GM12872 (cell line): ENCODE measurements at regions not wholly inside any gene's neighbourhood (a gene's known extent, or its start where the extent isn't known, plus 50 kb on each side); places are given as distances from the start of the nearest gene placed in this dataset.

ENCODE experiments used
- TF ChIP-seq, protein P1 (sequence below): IDR thresholded peaks from 3 replicates; pipeline ENCODE4 v1.5.1; 2011; ENCODE audit warnings: low read depth, mild to moderate bottlenecking, low read length, moderate library complexity; ENCODE audit not compliant: insufficient read depth

DNA sequence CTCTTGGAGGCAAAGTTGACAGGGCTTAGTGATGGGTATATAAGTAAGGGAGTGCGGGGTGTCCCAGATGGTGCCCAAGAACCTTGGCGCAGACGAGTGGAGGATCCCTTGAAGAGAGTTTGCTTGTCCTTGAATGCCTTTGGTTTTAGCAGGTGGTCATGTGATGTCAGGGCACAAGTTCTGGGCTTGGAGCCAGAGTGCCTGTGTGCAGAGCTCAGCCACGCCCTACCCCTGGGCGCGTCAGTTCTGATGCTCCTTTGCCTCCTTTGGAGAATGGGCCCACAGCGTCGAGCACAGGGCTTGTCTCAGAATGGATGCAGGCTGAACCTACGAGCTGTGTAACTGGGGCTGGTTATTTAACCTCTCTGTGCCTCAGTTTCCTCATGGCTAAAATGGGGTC lies 412.2 kb upstream of the EEF2KMT start:
- TF ChIP-seq, protein P1, sequence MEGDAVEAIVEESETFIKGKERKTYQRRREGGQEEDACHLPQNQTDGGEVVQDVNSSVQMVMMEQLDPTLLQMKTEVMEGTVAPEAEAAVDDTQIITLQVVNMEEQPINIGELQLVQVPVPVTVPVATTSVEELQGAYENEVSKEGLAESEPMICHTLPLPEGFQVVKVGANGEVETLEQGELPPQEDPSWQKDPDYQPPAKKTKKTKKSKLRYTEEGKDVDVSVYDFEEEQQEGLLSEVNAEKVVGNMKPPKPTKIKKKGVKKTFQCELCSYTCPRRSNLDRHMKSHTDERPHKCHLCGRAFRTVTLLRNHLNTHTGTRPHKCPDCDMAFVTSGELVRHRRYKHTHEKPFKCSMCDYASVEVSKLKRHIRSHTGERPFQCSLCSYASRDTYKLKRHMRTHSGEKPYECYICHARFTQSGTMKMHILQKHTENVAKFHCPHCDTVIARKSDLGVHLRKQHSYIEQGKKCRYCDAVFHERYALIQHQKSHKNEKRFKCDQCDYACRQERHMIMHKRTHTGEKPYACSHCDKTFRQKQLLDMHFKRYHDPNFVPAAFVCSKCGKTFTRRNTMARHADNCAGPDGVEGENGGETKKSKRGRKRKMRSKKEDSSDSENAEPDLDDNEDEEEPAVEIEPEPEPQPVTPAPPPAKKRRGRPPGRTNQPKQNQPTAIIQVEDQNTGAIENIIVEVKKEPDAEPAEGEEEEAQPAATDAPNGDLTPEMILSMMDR = no peak

DNA sequence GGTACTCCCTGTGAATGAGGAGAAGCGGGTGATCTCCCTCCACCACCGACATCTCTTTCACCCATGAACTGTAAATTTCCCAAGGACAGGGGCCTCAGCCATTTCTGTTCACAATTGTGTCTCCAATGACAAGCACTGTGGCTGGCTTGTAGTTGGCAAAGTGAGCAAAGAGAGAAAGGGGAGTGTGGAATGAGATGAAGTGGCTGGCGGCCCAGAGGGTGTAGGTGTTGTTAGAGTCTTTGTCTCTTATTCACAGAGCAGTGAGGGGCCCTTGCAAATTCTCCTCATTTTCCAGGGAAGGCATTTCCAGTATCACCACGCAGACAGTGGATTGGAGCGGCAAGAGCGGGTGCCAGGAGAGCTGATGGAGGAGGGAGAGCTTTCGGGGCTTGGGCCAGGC lies 411.7 kb upstream of the EEF2KMT start:
- TF ChIP-seq, protein P1 = no peak

DNA sequence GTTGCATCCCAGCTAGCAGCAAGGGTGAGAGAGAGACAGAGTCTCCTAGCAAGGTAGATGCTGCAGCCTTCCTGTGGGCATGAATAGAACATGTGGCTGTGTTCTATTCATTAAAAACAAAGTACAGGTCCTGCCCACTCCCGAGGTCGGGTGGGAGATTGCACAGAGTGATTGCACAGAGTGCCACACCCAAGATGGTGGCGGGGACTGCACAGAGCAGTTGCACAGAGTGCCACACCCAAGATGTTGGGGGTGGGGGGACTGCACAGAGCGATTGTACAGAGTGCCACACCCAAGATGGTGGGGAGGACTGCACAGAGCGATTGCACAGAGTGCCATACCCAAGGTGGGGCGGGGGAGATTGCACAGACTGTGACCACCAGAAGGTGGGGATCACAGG lies 410.8 kb upstream of the EEF2KMT start:
- TF ChIP-seq, protein P1 = no peak

DNA sequence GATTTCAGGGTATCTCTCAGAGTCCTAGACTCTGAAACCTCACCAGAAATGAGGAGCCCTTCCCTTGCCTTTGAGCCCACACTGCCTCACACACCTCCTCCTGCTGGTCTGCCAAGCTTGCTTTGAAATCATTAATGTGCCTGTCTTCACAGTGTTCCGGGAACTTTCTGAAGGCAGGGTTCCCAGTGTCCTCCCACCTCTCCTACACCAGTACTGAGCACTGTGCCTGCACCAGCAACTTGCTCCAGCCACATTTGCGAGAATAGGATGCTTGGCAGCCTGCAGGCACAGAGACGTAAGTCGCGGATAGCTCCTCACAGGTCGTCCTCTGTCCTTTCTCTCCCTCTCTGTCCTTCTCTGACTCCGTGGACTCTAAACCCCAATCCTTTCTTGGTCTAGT lies 408.4 kb upstream of the EEF2KMT start:
- TF ChIP-seq, protein P1 = no peak

DNA sequence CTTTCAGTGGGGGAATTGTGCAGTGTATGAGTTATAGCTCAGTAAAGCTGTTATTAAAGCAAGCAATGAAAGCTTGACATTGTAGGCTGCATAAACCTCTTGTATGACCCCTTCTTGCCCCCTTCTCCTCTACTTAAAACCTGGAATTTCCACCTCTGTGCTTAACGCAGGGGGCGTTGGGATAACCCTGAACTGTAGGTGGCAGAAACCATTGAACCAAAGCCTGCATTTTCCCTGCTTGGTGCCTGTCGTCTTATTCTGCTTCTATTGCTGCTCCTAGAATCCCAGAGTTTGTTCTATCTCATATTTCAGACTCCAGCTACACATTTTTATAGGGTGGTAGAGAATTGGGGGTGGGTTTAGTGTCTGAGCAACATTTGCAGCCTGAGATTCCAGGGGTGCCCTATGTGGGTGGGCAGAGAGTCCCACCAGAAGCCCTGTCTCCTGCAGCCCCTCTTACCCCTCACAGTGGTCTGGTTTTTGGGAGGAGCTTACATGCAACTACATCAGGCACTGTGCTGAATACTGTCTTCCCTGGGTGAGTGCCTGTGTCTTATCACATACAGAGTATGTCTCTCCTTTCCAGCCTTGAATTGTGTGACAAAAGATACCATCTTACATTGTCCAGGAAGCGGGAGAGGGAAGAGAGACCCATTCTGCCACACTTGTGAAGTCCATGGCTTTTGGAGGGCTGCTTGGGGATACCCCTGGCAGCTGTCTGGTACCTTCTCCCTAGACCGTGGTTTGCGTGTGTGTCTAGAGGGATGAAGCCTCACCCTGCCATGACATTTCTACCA lies 407.7 kb upstream of the EEF2KMT start:
- TF ChIP-seq, protein P1 = no peak

DNA sequence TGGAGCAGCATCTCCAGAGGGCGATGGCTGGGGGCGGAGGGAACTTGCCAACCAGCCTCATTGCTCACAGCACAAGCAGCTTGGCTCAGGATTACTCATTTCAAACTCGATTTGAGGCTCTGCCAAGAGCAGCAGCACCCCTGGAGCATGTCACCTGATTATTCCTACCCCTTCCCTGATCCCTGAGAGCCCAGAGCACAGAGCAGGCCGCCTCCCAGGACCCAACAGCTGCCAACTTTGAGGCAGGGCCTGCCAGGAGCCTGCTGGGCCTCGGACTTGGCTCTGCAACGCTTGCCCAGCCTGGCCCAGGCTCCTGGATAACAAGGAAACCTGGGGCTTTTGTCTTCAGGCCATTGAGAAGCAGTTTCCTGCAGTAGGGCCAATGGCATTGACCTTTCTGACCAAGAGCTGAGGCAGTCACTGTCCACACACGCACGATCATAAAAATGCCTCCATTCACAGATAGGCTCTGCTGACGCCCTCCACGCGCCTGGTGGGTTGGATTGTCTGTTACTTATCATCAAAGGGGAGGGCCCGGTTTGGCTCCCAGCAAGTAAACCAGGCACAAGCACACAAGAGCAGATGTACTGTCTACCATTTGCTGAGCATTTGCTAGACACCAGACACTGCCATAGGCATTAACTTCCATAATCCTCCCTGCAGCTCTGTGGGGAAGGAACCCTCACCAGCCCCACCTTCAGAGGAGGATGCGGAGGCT lies 406.6 kb upstream of the EEF2KMT start:
- TF ChIP-seq, protein P1 = no peak

DNA sequence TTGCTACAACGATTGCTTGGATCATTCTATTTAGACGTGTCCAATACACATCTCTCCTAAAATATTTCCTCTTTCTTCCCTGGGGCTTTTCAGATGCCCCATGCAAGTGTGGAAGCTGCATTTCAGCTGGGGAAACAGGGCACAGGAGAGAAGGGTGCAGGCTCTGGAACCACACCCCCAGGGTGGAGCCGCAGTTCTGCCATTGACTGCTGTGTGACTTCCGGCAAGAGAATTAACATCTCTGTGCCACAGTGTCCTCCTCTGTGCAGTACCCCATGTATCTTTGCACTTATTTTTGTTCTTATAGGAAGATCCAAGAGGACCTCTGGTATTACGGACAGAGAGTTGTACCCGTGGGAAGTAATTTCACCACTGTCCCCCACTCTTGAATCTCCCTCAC lies 405.3 kb upstream of the EEF2KMT start:
- TF ChIP-seq, protein P1 = no peak
